HuH-7 (cell line): ENCODE measurements at regions not wholly inside any gene's neighbourhood (a gene's known extent, or its start where the extent isn't known, plus 50 kb on each side); places are given as distances from the start of the nearest gene placed in this dataset.
"Not testable (repeated sequence)": the region's sequence is repeated elsewhere in the genome, so short reads cannot be mapped to it uniquely, and the experiment has no call there.

Experiments used
- DNase-seq: peaks from one replicate; pipeline ENCODE4 v3.0.0; 2011; ENCODE audit warnings: low spot score

GRCh38 chr5:124871303-124871702 lies 124.9 kb upstream of the ZNF608 start:
- DNase-seq = no peak

DNA sequence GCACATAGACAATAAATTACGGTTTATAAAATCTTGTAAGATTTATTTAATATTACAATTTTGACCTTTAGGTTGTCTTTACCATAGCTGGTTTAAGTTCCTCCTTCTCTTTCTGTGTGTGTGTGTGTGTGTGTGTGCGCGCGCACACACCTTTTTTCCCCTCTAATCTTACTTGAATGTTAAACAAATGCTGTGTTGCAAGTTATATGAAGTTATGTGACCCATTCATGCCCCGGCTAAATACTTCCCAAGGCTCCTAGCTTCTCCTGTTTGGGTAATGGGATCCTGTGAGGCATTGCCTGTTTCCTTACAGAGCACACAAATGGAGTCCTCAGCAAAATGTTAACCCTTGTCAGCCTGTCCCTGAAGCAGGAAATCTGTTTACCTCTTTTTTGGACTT lies 125.6 kb upstream of the ZNF608 start:
- DNase-seq = no peak

DNA sequence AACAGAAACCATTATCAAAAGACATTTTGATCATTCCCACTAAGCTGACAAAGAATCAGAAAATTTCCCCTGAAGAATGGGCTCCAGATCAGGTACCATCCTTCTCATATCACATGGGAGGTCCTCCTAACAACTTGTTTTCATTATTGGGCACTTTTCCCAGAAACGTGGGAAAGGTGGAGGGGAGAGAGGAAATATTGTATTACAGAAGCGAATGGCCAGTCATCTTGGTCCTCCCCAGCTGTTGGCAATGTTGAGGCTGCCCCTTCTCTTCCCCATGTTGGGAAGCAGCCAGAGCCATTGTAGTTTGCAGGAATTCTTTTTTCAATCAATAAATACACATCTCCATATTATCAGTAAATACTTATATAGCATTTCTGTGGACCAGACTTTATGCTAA lies 126.2 kb upstream of the ZNF608 start:
- no peak for DNase-seq

- no peak for DNase-seq
Observed at GRCh38 chr5:124873188-124873587, 126.7 kb upstream of the ZNF608 start.

DNA sequence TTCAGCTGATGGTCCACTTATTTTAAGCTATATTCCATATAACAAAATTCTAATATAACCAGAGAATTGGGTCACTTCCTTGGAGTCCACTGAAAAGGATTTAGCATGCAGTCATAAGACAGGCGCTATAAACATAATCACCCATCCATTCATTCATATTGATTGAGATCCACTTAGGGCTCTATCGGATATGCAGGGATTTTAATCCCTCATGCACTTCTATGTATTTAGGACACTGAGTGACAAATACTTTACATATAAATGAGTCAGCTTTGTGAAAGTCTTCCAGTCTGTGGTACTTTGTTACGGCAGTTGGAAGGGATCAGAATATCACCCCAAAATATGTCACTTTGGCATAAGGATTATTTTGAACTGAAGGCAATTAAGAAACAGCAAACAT lies 127.3 kb upstream of the ZNF608 start:
- DNase-seq = no peak

DNA sequence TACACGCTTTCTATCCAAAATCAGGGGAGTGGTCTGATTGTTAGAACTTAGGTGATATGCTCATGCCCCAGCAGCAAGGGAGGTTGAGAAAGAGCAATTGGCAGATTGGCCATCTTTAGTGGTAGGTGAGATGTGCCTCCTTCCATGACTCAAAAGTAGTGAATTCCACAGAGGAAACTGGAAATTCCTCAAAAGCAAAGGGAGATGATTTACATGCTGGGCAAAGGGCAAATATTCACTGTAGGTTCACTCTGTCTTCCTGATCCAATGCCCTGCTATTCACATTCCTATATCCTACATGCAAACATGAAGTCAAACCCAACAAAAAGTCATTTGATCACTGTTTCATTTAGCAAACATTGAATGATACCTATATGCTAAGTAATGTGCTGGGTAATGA lies 130.1 kb upstream of the ZNF608 start:
- DNase-seq = no peak

DNA sequence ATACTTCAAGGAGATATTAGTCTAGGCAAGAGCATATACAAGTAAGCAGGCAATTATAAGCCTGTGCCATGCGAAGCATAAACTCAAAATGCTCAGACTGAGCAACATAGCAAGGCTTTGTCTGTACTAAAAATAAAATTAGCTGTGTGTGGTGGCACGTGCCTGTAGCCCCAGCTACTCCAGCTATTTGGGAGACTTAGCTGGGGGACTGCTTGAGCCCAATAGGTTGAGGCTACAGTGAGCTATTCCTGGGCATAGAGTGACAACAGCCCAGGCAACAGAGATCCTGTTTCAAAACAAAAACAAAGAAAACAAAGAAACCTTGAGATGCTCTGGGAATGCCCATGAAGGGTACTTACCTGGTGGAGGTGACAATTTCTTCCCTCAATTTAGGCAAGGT lies 130.5 kb upstream of the ZNF608 start:
- DNase-seq = no peak

- DNase-seq = no peak
Observed at GRCh38 chr5:124877501-124878146, 131.2 kb upstream of the ZNF608 start.

- no peak for DNase-seq
Observed at GRCh38 chr5:124878583-124879342, 132.3 kb upstream of the ZNF608 start.

DNA sequence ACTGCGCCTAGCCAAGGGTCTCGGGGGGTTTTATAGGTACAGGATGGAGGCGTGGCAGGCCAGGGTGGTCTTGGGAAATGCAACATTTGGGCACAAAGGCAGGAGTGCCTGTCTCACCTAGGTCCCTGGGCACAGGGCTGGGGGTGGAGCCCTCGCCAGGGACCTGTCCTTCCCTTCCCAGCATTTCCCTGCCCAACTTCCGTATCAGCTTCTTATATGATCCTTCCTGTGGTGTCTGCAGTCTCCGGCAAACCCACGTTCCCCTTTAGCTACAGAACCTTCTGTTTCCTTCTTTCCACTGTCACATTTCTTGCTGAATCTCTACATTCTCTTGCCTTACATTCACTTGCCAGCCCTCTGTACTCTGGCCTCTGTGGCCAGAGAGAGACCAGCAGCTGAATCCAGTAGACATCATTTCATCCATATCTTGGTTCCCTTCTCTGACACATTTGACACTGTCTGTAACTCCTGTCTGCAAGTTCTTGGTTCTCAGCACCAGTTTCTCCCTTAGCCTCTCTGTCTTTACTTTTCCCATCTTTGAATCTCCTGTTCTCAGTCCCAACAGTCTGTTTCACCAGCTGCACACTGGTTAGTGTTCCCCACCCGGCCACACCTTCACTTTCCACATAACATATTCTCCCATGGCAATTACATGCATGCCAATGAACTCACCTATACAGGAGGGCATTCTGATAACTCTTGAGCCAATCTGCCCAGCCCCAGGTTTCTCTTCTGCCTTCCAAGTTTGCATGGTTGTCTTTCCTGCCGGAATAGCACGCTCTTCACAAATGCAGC lies 134.7 kb upstream of the ZNF608 start:
- no peak for DNase-seq

DNA sequence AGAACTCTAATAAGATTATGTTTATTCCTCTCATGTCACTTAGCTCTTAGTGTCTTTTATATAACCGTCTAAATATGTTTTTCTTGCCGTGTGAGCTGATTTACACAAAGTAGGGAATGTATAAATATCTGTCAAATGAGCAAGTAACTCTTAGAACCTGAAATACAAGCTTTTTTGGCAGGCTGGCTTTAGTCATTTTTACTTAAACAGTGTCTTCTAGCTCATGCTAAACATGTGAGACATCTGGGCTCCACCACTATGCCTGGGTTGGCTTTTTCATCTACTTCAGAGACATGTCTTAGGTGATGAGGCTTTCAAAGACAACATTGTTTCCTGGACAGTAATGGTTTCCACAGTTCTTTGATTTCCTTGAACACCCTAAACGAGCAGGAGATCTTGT lies 137.2 kb upstream of the ZNF608 start:
- DNase-seq = no peak

GRCh38 chr5:124884114-124884513 lies 137.7 kb upstream of the ZNF608 start:
- no peak for DNase-seq

DNA sequence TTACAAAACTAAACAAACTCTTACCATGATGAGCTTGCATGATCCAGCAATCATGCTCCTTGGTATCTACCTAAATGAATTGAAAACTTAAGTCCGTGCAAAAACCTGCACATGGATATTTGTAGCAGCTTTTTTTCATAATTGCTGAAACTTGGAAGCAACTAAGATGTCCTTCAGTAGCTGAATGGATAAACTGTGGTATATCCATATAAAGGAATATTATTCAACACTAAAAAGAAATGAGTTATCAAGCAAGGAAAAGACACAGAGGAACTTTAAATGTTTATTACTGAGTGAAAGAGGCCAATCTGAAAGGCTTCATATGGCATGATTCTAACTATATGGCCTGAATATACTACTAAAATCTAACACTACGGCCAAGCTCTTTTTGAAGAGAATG lies 139.1 kb upstream of the ZNF608 start:
- no peak for DNase-seq

GRCh38 chr5:124887223-124887622 lies 140.8 kb upstream of the ZNF608 start:
- DNase-seq = no peak

DNA sequence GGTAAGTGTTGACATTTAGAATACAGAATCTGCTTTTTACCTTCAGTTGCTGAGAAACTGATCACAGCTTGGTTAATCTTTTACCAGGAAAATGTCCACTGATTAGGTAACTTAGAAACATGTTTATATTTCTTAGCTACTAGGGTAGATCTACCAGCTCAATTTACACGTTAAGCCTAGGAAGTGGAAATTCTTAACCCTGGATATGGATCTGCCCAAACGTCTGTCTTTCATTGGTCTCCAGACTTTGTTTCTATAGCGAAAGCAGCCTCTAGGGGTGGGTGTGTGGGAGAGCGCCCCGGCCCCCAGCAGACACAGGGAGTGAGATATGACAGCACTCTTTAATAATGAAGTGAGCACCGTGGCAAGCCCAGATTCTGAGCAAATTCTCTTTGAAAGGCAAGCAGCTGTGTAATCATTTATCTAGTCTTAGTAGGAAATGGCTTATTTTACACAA lies 141.6 kb upstream of the ZNF608 start:
- DNase-seq = peak; percentile 82

DNA sequence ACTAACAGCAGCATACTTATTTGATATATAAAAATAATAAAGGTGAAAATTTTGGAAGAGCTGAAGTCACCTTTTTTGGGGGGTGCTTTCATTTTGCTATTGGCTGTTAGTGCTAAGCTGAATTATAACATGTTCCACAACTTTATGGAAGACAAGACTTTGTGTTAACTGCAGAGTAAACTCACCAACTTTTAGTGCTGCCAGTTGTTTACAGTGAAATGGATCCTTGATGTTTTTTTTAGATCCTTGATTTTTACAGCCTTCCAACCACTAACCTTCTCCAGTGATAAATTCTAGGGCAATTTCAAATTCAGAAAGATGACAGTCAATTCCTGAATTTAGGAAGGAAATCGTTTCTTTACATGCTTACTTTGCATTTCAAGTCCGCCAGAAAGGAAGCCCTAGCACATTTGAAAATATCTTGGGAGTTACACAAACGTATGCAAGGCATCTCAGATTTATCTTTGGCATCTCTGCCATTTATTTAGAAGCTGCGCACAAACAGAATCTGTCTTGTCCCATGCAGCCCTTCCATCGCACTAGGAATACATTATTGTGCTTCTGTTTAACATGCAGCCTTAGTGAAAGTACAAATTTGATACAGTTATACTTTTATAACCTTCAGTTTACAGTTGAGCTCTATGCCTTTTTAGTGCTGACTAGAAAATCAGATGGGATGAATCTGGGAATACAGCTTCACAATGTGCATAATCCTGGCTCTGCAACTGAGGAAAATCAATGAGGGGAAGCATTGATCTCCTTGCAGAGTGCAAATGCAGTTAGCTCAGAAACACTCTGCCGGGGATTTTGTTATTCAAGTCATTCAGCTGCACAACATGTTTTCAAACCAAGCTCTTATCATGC lies 142.4 kb upstream of the ZNF608 start:
- DNase-seq = no peak

DNA sequence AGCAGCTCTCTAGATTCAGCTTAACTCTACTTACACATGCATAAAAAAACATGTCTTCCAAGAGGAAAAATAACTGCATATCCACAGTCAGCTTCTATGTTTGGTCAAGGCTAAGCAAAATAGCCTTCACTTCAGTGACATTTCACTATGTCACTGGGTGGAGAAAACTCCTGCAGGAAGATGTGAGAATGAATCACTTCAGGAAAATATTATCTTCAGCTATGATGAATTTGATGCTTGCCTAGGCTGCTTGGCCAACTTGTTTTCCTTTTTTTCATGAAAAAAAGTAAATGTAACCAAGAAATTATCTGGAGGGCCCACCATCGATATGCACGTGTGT lies 143.0 kb upstream of the ZNF608 start:
- no peak for DNase-seq

DNA sequence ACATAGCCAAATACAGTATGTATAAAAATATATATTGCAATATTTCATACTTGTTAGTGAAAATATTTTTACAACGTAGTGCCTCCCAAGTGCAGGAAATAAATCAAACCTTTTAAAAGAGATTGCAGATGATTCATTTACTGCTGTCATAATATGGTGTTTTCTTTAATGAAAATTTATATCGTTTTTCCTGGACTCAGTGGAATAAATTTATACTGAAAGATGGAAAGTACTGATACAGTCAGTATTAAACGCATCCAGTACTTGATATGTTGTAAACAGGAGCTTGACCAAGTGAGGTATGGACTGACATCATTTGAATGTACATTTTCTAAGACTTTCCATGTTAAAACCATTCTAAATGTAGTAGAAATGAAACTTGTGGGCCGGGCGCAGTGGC lies 143.4 kb upstream of the ZNF608 start:
- no peak for DNase-seq

DNA sequence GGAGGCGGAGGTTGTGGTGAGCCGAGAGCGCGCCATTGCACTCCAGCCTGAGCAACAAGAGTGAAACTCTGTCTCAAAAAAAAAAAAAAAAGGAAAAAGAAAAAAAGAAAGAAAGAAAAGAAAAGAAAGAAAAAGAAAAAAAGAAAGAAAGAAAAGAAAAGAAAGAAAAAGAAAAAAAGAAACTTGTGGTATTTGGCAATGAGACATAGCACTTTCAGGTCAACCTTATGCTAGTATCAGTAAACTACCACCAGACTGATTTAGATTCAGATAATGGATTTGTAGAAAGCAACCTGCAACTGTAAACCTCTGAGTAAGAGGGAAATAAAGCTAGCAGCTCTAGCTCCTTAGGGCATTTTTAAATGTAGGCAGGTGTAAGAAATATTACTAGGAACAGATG lies 144.0 kb upstream of the ZNF608 start:
- not testable (repeated sequence) for DNase-seq

DNA sequence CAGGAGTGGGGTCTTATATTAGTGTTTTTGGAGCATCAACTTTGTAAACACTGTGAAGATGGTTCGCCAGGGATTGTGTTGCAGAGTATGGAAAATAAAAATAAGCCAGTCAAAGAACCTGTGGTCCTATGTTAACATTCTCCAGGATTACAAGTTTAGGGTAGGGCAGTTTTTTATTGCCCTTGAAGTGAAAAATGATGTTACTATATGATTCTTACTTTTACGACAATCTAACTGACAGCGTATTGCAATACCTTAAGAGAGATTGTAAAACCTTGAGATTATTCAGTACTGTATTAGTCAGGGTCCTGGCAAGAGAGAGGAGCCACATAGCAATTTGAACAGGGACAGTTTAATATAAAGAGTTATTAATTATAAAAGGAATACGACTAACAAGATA lies 144.7 kb upstream of the ZNF608 start:
- no peak for DNase-seq

- no peak for DNase-seq
Observed at GRCh38 chr5:124892185-124892848, 145.9 kb upstream of the ZNF608 start.

GRCh38 chr5:124894541-124894940 lies 148.1 kb upstream of the ZNF608 start:
- no peak for DNase-seq
